MM.1S (cell line): ENCODE measurements at regions not wholly inside any gene's neighbourhood (a gene's known extent, or its start where the extent isn't known, plus 50 kb on each side); places are given as distances from the start of the nearest gene placed in this dataset.

Experiments used
- DNase-seq: peaks from one replicate; pipeline ENCODE4 v3.0.0-alpha.2; 2015
- H2AFZ ChIP-seq: fragments of 300-600 bp; sonication (generic); 2 replicates; pipeline ENCODE4 v1.6.0; 2016; ENCODE audit warnings: antibody characterized with exemption, low read length
- H3F3A ChIP-seq: fragments of 300-600 bp; sonication (generic); 2 replicates; pipeline ENCODE4 v1.6.1; 2016; ENCODE audit warnings: mild to moderate bottlenecking, antibody characterized with exemption, low read length, moderate library complexity, mixed read lengths; ENCODE audit not compliant: insufficient read depth
- H3K27ac ChIP-seq: fragments of 300-600 bp; sonication (generic); 2 replicates; pipeline ENCODE4 v1.5.1; 2016; ENCODE audit warnings: mild to moderate bottlenecking, low read length
- H3K27me3 ChIP-seq: fragments of 300-600 bp; sonication (generic); replicated peaks from 2 replicates; pipeline ENCODE4 v1.6.0; 2016; ENCODE audit warnings: low read length; ENCODE audit not compliant: insufficient read depth
- H3K36me3 ChIP-seq: fragments of 300-600 bp; sonication (generic); replicated peaks from 2 replicates; pipeline ENCODE4 v1.6.1; 2016; ENCODE audit warnings: mild to moderate bottlenecking, low read length, mixed read lengths; ENCODE audit not compliant: insufficient read depth
- H3K4me1 ChIP-seq: fragments of 300-600 bp; sonication (generic); 2 replicates; pipeline ENCODE4 v1.6.1; 2016; ENCODE audit warnings: low read length, mixed read lengths
- H3K4me2 ChIP-seq: fragments of 300-600 bp; sonication (generic); 2 replicates; pipeline ENCODE4 v1.6.0; 2016; ENCODE audit warnings: low read depth, low read length
- H3K4me3 ChIP-seq: fragments of 300-600 bp; sonication (generic); 2 replicates; pipeline ENCODE4 v1.5.1; 2016; ENCODE audit warnings: low read length, mixed read lengths
- H3K79me2 ChIP-seq: fragments of 300-600 bp; sonication (generic); 2 replicates; pipeline ENCODE4 v1.6.1; 2016; ENCODE audit warnings: mixed run types, low read length, mixed read lengths
- H3K9ac ChIP-seq: fragments of 300-600 bp; sonication (generic); 2 replicates; pipeline ENCODE4 v1.6.1; 2016; ENCODE audit warnings: low read length, mixed read lengths
- H3K9me2 ChIP-seq: fragments of 300-600 bp; sonication (generic); replicated peaks from 2 replicates; pipeline ENCODE4 v1.6.1; 2016; ENCODE audit warnings: mild to moderate bottlenecking, low read length, mixed read lengths; ENCODE audit not compliant: insufficient read depth
- H3K9me3 ChIP-seq: fragments of 300-600 bp; sonication (generic); replicated peaks from 2 replicates; pipeline ENCODE4 v1.6.1; 2016; ENCODE audit warnings: mild to moderate bottlenecking, low read length, mixed read lengths; ENCODE audit not compliant: insufficient read depth
- H4K20me1 ChIP-seq: fragments of 300-600 bp; sonication (generic); 2 replicates; pipeline ENCODE4 v1.6.1; 2016; ENCODE audit warnings: mild to moderate bottlenecking, low read length, moderate library complexity, mixed read lengths; ENCODE audit not compliant: insufficient read depth
- CTCF ChIP-seq: fragments of 300-600 bp; sonication (generic); IDR thresholded peaks from 2 replicates; pipeline ENCODE4 v1.5.1; 2016; ENCODE audit warnings: antibody characterized with exemption, low read length, mixed read lengths
- EZH2 ChIP-seq: fragments of 300-600 bp; sonication (generic); optimal IDR thresholded peaks from 2 replicates; pipeline ENCODE3; 2017; ENCODE audit warnings: low read depth, mild to moderate bottlenecking, antibody characterized with exemption, low read length, mixed read lengths
- EZH2phosphoT487 ChIP-seq: fragments of 300-600 bp; sonication (generic); IDR thresholded peaks from 2 replicates; pipeline ENCODE4 v1.6.1; 2018; ENCODE audit warnings: antibody characterized with exemption, low read length

GRCh38 chr1:215005656-215006345 lies 76.7 kb upstream of the KCNK2 start:
- H3K27ac ChIP-seq = no peak overlapping the region
- no peak overlapping the region for H3K4me3 ChIP-seq
- H3K36me3 ChIP-seq = no peaks in the 10 kb centered on the region

DNA sequence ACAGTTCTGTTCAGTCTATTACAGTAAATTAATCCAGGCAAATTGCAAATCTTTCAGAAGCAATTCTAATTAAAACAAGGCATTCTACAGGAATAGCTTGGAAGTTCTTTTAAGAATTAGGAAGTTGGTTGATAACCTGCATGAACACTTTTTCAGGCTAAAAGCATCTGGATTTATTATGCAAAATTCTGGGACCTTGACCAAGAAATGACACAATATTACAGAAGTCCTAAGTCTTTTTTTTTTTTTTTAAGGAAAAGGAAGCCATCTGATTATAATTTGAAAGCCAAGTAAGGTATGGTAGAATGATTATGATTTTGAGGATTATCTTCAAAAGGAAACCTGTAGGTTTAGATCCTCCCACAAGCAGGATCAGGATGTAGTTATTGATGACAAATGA lies 74.7 kb upstream of the KCNK2 start:
- no peak overlapping the region for H2AFZ ChIP-seq
- no peak for DNase-seq
- H3K79me2 ChIP-seq = no peaks in the 10 kb centered on the region
- H3K9me3 ChIP-seq = no peaks in the 10 kb centered on the region
- no peaks in the 10 kb centered on the region for H4K20me1 ChIP-seq
- no peak overlapping the region for H3K4me2 ChIP-seq
- H3F3A ChIP-seq = no peaks in the 10 kb centered on the region
- no peaks in the 10 kb centered on the region for H3K27me3 ChIP-seq
- TF ChIP-seq EZH2phosphoT487 = no peak
- TF ChIP-seq CTCF = no peak
- TF ChIP-seq EZH2 = no peak
- H3K27ac ChIP-seq = no peak overlapping the region
- no peak overlapping the region for H3K4me3 ChIP-seq
- no peak overlapping the region for H3K9ac ChIP-seq
- H3K4me1 ChIP-seq = no peaks in the 10 kb centered on the region
- H3K9me2 ChIP-seq = no peaks in the 10 kb centered on the region
- H3K36me3 ChIP-seq = no peaks in the 10 kb centered on the region

More at GRCh38 chr1:215005656-215006345, 76.7 kb upstream of the KCNK2 start:
- H3K9ac ChIP-seq = no peak overlapping the region
- no peaks in the 10 kb centered on the region for H3K9me3 ChIP-seq
- DNase-seq = no peak
- no peaks in the 10 kb centered on the region for H3K27me3 ChIP-seq
- H3K9me2 ChIP-seq = no peaks in the 10 kb centered on the region
- no peaks in the 10 kb centered on the region; the same call in 1 of the 2 replicates for H3K4me1 ChIP-seq
- H4K20me1 ChIP-seq = no peaks in the 10 kb centered on the region
- no peaks in the 10 kb centered on the region for H3F3A ChIP-seq
- H2AFZ ChIP-seq = no peak overlapping the region
- TF ChIP-seq EZH2phosphoT487 (no peak), EZH2 (no peak), CTCF (no peak)
- H3K79me2 ChIP-seq = no peaks in the 10 kb centered on the region
- no peak overlapping the region for H3K4me2 ChIP-seq

DNA sequence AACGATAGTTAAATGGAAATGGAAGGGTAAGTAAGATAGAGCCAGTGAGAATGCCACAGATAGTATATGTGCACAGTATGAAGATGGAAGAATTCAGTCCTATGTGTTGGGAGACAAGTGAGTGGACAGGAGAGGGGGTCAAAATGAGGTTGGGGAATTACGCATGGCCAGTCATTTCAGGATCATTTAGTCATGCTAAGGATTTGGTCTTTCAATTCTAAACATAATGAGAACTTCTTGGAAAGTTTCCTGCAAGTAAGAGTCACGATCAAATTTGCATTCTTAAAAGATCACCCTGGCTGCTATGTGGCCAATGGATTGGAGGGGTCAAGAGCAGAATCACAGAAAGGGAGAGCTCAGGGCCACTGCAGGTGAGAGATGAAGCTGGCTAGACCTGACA lies 64.0 kb upstream of the KCNK2 start:
- Histone ChIP-seq H3K36me3 (no peaks in the 10 kb centered on the region), H3K27me3 (no peaks in the 10 kb centered on the region), H3K79me2 (no peaks in the 10 kb centered on the region), H2AFZ (no peak overlapping the region), H3K4me2 (no peak overlapping the region), H3F3A (no peaks in the 10 kb centered on the region), H4K20me1 (no peaks in the 10 kb centered on the region), H3K9me3 (no peaks in the 10 kb centered on the region), H3K9ac (no peak overlapping the region), H3K4me3 (no peak overlapping the region), H3K27ac (no peak overlapping the region), H3K9me2 (no peaks in the 10 kb centered on the region), H3K4me1 (no peaks in the 10 kb centered on the region)
- TF ChIP-seq EZH2 (no peak), CTCF (no peak), EZH2phosphoT487 (no peak)
- DNase-seq = no peak
